DND-41 (cell line): ENCODE measurements at regions not wholly inside any gene's neighbourhood (a gene's known extent, or its start where the extent isn't known, plus 50 kb on each side); places are given as distances from the start of the nearest gene placed in this dataset.

Experiments used
- ATAC-seq: fragments of 200-7000 bp; cut with Tn5 transposase; 3 replicates; pipeline ENCODE4 v1.9.1; 2021; ENCODE audit warnings: low read depth; ENCODE audit not compliant: insufficient read depth
- DNase-seq: peaks from one replicate; pipeline ENCODE4 v3.0.0-alpha.2; 2020
- H2AFZ ChIP-seq: 2 replicates; pipeline ENCODE4 v1.6.0; 2012; ENCODE audit warnings: low read depth, low read length
- H3K27ac ChIP-seq: 2 replicates; pipeline ENCODE4 v1.5.1; 2012; ENCODE audit warnings: low read length, inconsistent platforms
- H3K27me3 ChIP-seq: fragments of 200-600 bp; sonication (generic); 2 replicates; pipeline ENCODE4 v1.6.0; 2012; ENCODE audit warnings: low read length, mild to moderate bottlenecking, inconsistent platforms; ENCODE audit not compliant: insufficient read depth, poor library complexity
- H3K36me3 ChIP-seq: 2 replicates; pipeline ENCODE4 v1.5.1; 2012; ENCODE audit warnings: low read length, inconsistent platforms; ENCODE audit not compliant: insufficient read depth
- H3K4me1 ChIP-seq: 2 replicates; pipeline ENCODE4 v1.5.1; 2012; ENCODE audit warnings: mild to moderate bottlenecking, low read length; ENCODE audit not compliant: insufficient read depth
- H3K4me2 ChIP-seq: 2 replicates; pipeline ENCODE4 v1.6.0; 2012; ENCODE audit warnings: mild to moderate bottlenecking, moderate library complexity, low read length, inconsistent platforms; ENCODE audit not compliant: insufficient read depth
- H3K4me3 ChIP-seq, 2 experiments: fragments of 200-600 bp in 1 of 2; shearing (Covaris generic) in 1 of 2; 2 replicates each; pipeline ENCODE4 v1.5.1; 2012 to 2016; ENCODE audit warnings: inconsistent platforms in 2 of 2, low read length in 2 of 2, mild to moderate bottlenecking in 2 of 2, low read depth in 1 of 2, moderate library complexity in 1 of 2
- H3K79me2 ChIP-seq: 2 replicates; pipeline ENCODE4 v1.6.0; 2012; ENCODE audit warnings: low read length, inconsistent platforms; ENCODE audit not compliant: insufficient read depth
- H3K9ac ChIP-seq: 2 replicates; pipeline ENCODE4 v1.6.0; 2012; ENCODE audit warnings: low read depth, mild to moderate bottlenecking, inconsistent platforms, low read length, moderate library complexity
- H3K9me3 ChIP-seq: 2 replicates; pipeline ENCODE4 v1.5.1; 2012; ENCODE audit warnings: low read length, moderate library complexity, mild to moderate bottlenecking, inconsistent platforms; ENCODE audit not compliant: insufficient read depth, severe bottlenecking
- H4K20me1 ChIP-seq: 2 replicates; pipeline ENCODE4 v1.6.0; 2012; ENCODE audit warnings: low read length; ENCODE audit not compliant: insufficient read depth
- CTCF ChIP-seq: IDR thresholded peaks from 2 replicates; pipeline ENCODE4 v1.5.1; 2012; ENCODE audit warnings: borderline replicate concordance, low read length, moderate library complexity, mild to moderate bottlenecking; ENCODE audit not compliant: poor library complexity, severe bottlenecking; ENCODE audit errors: extremely low read depth
- EZH2 ChIP-seq: IDR thresholded peaks from 3 replicates; pipeline ENCODE4 v1.6.1; 2012; ENCODE audit warnings: borderline replicate concordance, low read depth, mild to moderate bottlenecking, moderate library complexity, low read length, inconsistent platforms; ENCODE audit not compliant: severe bottlenecking

DNA sequence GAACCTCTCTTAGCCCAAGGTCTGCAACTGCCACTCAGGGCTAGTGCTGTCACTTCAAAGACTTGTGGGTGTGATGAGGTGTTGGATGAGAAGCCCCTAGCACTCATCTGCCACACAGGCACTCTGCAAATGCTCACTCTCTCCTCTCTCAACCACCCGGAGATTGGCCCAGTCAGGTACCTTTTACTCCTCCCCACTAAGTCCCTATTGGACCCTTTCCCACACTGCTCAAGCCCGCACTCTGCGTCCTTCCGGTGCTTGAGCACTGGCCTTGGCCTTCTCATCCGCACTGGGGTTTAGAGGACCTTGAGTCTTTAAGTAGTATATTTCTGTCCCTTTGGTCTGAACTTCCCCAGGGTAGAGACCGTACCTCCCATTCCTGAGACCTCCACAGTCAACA lies 308.0 kb downstream of the NXPE2 start:
- Histone ChIP-seq H3K9me3 (no peaks in the 10 kb centered on the region), H3K27ac (no peak overlapping the region), H3K4me1 (no peaks in the 10 kb centered on the region), H3K9ac (no peak overlapping the region), H3K27me3 (no peaks in the 10 kb centered on the region), H3K79me2 (no peaks in the 10 kb centered on the region), H4K20me1 (no peaks in the 10 kb centered on the region), H3K36me3 (no peaks in the 10 kb centered on the region), H3K4me2 (no peak overlapping the region), H3K4me3 (no peak overlapping the region), H2AFZ (no peak overlapping the region)
- DNase-seq = no peak
- no peak for TF ChIP-seq CTCF
- TF ChIP-seq EZH2 = no peak
- no peak for ATAC-seq

- no peak overlapping the region for H3K27ac ChIP-seq
- H3K9ac ChIP-seq = no peak overlapping the region
- no peaks in the 10 kb centered on the region for H3K9me3 ChIP-seq
- TF ChIP-seq EZH2 = no peak
- TF ChIP-seq CTCF = no peak
- no peak overlapping the region for H3K4me2 ChIP-seq
- H2AFZ ChIP-seq = no peak overlapping the region
- H3K4me1 ChIP-seq = no peaks in the 10 kb centered on the region
- no peak for ATAC-seq
- H4K20me1 ChIP-seq = no peaks in the 10 kb centered on the region
- no peaks in the 10 kb centered on the region for H3K27me3 ChIP-seq
- H3K4me3 ChIP-seq = no peak overlapping the region
- no peak for DNase-seq
- no peaks in the 10 kb centered on the region for H3K79me2 ChIP-seq
- no peaks in the 10 kb centered on the region for H3K36me3 ChIP-seq
Observed at GRCh38 chr11:114987186-114987760, 308.9 kb downstream of the NXPE2 start.

- Histone ChIP-seq H3K36me3 (no peaks in the 10 kb centered on the region), H3K27ac (no peak overlapping the region), H3K4me2 (no peak overlapping the region), H3K27me3 (no peaks in the 10 kb centered on the region), H3K9ac (no peak overlapping the region), H2AFZ (no peak overlapping the region), H3K4me1 (no peaks in the 10 kb centered on the region), H3K9me3 (no peaks in the 10 kb centered on the region), H3K79me2 (no peaks in the 10 kb centered on the region), H4K20me1 (no peaks in the 10 kb centered on the region), H3K4me3 (no peak overlapping the region)
- DNase-seq = no peak
- TF ChIP-seq EZH2 = no peak
- no peak for TF ChIP-seq CTCF
- no peak for ATAC-seq
Observed at GRCh38 chr11:114988644-114989043, 310.3 kb downstream of the NXPE2 start.

GRCh38 chr11:114989536-114989935 lies 311.2 kb downstream of the NXPE2 start:
- Histone ChIP-seq H3K27me3 (no peaks in the 10 kb centered on the region), H3K4me3 (no peak overlapping the region), H3K27ac (no peak overlapping the region), H3K9ac (no peak overlapping the region), H3K4me1 (no peaks in the 10 kb centered on the region), H3K79me2 (no peaks in the 10 kb centered on the region), H3K4me2 (no peak overlapping the region), H2AFZ (no peak overlapping the region), H3K9me3 (no peaks in the 10 kb centered on the region), H4K20me1 (no peaks in the 10 kb centered on the region), H3K36me3 (no peaks in the 10 kb centered on the region)
- DNase-seq (no peak), ATAC-seq (no peak)
- TF ChIP-seq CTCF (no peak), EZH2 (no peak)
